Right cardiac atrium (tissue), 5 donors: ENCODE measurements at regions not wholly inside any gene's neighbourhood (a gene's known extent, or its start where the extent isn't known, plus 50 kb on each side); places are given as distances from the start of the nearest gene placed in this dataset.

Source experiments
- ATAC-seq, 2 donors: fragments of 200-7000 bp; cut with Tn5 transposase; one replicate each; pipeline versions ENCODE4 v1.8.0 to v1.9.1; 2020; ENCODE audit warnings: moderate library complexity in 2 of 2, mild to moderate bottlenecking in 1 of 2
- DNase-seq, 3 donors: peaks; one replicate each; pipeline ENCODE4 v3.0.0-alpha.2; 2020
- H3K27ac ChIP-seq: one replicate; pipeline ENCODE4 v1.5.1; 2013; ENCODE audit warnings: mild to moderate bottlenecking, low read length, control low read depth, moderate library complexity
- H3K27me3 ChIP-seq: one replicate; pipeline ENCODE4 v1.6.1; 2013; ENCODE audit not compliant: control insufficient read depth, insufficient read depth
- H3K4me1 ChIP-seq: one replicate; pipeline ENCODE4 v1.6.1; 2013; ENCODE audit warnings: low read length; ENCODE audit not compliant: control insufficient read depth, insufficient read depth
- H3K4me3 ChIP-seq: one replicate; pipeline ENCODE4 v1.5.1; 2013; ENCODE audit warnings: low read length, control low read depth
- H3K9me3 ChIP-seq: one replicate; pipeline ENCODE4 v1.6.1; 2013; ENCODE audit warnings: low read length; ENCODE audit not compliant: control insufficient read depth
- WGBS: extraction: QIAGEN DNeasy Blood & Tissue Kit; methylation state at CpG from one replicate; pipeline ENCODE4 v1.1.7; 2013; 5-methylcytosine and 5-hydroxymethylcytosine counted together
- intact Hi-C, 4 donors: fragments of 100-400 bp; cut with DNase I; formaldehyde crosslinking; loops; one replicate each; pipeline versions ENCODE4 v1.11.0 to v1.14.0; 2022 to 2023
- donor health status: healthy with polysubstance abuse.
- donor health status: DM: no; HTN: yes; CAD: no.
- donor health status: DM: no; HTN: no; CAD: no.
- donor health status: DM: no; HTN: yes; CAD: no; lungs with severe emphysema.
- donor health status: DM: yes; HTN: yes; CAD: no.

DNA sequence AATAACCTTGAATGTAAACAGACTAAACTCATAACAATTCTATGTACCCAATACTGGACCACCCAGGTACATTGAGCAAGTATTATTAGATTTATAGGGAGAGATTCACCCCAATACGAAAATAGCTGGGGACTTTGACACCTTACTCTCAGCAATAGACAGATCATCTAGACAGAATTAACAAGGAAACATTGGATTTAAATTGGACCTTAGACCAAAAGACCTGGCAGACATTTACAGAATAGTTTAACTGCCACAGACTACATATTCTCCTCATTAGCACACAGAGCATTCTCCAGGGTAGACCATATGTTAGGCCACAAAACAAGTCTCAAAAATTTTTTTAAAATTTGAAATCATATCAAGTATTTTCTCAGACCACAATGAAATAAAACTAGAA, 397.4 kb downstream of the PIK3R1 start:
- Histone ChIP-seq H3K4me1 (no peaks in the 10 kb centered on the region), H3K9me3 (no peaks in the 10 kb centered on the region), H3K27me3 (no peaks in the 10 kb centered on the region), H3K4me3 (no peak overlapping the region), H3K27ac (no peak overlapping the region)
- intact Hi-C loops, result no loop called here
- WGBS, result 85% methylated on average over 1 of the region's 1 CpG
- DNase-seq (no peak), ATAC-seq (no peak)

- Histone ChIP-seq H3K9me3 (no peaks in the 10 kb centered on the region), H3K27ac (no peak overlapping the region), H3K27me3 (no peaks in the 10 kb centered on the region), H3K4me1 (no peaks in the 10 kb centered on the region), H3K4me3 (no peak overlapping the region)
- DNase-seq (no peak), ATAC-seq (no peak)
- 91% methylated on average over 2 of the region's 2 CpGs for WGBS
- intact Hi-C loops, result no loop called here
Measured at GRCh38 chr5:68618501-68618900, 402.9 kb downstream of the PIK3R1 start.

DNA sequence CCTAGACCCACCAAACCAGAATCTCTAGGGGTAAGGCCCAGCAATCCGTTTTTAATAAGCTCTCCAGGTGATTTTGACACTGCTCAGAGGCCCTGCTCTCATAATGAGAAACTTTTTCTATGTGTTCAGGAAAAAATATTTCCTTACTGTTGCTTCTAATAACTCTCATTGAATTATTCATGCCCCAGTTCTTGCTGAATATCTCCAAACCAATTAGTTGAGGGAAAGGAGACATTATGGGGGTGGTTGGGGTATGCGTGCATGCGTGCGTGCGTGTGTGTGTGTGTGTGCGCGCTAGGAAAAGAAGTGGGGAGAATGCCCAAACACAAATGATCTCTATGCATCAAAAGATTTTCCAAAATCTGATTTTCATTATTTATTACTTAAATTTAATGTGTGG, 411.4 kb downstream of the PIK3R1 start:
- H3K4me3 ChIP-seq, result no peak overlapping the region
- WGBS, result 96% methylated on average over 7 of the region's 7 CpGs
- DNase-seq, result no peak
- H3K27ac ChIP-seq, result no peak overlapping the region
- no peaks in the 10 kb centered on the region for H3K4me1 ChIP-seq
- no peaks in the 10 kb centered on the region for H3K9me3 ChIP-seq
- ATAC-seq, result no peak
- intact Hi-C loops, result no loop called here
- no peaks in the 10 kb centered on the region for H3K27me3 ChIP-seq

GRCh38 chr5:68628082-68628814, 412.7 kb downstream of the PIK3R1 start:
- H3K27ac ChIP-seq, result no peak overlapping the region
- H3K4me1 ChIP-seq, result no peaks in the 10 kb centered on the region
- H3K4me3 ChIP-seq, result no peak overlapping the region
- intact Hi-C loops, result no loop called here
- WGBS, result 81% methylated on average over 5 of the region's 5 CpGs
- H3K27me3 ChIP-seq, result no peaks in the 10 kb centered on the region
- no peaks in the 10 kb centered on the region for H3K9me3 ChIP-seq
- no peak for ATAC-seq
- no peak for DNase-seq

DNA sequence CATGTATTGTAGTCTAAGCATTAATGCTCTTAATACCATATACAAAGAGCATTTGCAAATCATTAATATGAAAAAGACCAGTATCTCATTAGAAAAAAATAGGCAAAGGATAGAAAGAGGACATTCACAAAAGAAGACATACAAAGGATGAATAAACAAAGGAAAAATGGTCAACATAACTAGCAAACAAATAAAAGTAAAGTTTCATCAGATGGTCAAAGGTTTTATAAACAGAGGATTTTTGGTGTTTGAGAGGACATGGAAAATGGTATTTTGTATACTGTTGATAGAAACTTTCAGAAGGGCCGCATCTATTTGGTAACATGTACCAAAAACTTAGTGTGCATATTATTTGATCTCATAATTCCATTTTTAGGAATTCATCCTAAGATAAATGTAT, 414.8 kb downstream of the PIK3R1 start:
- WGBS, result 91% methylated on average over 1 of the region's 1 CpG
- DNase-seq (no peak), ATAC-seq (no peak)
- Histone ChIP-seq H3K4me3 (no peak overlapping the region), H3K27me3 (no peaks in the 10 kb centered on the region), H3K27ac (no peak overlapping the region), H3K9me3 (no peaks in the 10 kb centered on the region), H3K4me1 (peaks cover 1% of the 10 kb centered on the region)
- intact Hi-C loops, result no loop called here

DNA sequence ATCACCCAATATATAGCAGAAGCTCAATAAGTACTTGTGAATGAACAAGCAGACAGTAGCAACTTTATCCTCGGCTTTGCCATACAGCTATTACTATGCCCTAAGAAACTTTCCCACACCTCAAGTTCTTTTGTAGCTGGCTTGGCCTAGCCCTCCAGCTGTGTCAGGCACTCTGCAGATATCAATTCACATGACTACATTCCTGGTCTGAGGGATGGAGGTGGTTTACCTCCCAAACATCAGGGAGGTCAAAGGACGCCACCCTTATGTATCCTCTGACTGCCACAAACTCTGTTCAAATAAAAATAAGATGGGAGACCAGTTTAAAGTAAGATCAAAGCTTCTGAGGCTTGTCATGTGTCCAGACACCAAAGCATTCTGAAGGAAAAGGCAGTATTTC, 416.3 kb downstream of the PIK3R1 start:
- Histone ChIP-seq H3K4me1 (peaks cover 1% of the 10 kb centered on the region), H3K27ac (no peak overlapping the region), H3K27me3 (no peaks in the 10 kb centered on the region), H3K9me3 (no peaks in the 10 kb centered on the region), H3K4me3 (no peak overlapping the region)
- intact Hi-C loops, result no loop called here
- 93% methylated on average over 2 of the region's 2 CpGs for WGBS
- ATAC-seq (no peak), DNase-seq (no peak)

DNA sequence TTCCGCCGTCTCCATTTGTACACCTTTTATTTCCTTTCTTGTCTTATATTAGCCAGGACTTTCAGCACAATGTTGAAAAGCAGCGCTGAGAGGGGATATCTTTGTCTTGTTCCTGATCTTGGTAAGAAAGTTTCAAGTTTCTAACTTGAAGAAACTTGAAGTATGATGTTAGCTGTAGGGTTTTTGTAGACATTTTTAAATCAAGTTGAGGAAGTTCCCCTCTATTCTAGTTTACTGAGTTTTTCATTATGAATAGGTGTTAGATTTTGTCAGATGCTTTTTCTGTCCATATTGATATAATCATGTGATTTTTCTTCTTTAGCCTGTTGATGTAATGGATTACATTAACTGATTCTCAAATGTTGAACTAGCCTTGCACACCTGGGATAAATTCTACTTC, 425.7 kb downstream of the PIK3R1 start:
- Histone ChIP-seq H3K9me3 (no peaks in the 10 kb centered on the region), H3K27me3 (no peaks in the 10 kb centered on the region), H3K27ac (no peak overlapping the region), H3K4me3 (no peak overlapping the region), H3K4me1 (no peaks in the 10 kb centered on the region)
- intact Hi-C loops, result no loop called here
- 90% methylated on average over 3 of the region's 3 CpGs for WGBS
- DNase-seq (no peak), ATAC-seq (no peak)

DNA sequence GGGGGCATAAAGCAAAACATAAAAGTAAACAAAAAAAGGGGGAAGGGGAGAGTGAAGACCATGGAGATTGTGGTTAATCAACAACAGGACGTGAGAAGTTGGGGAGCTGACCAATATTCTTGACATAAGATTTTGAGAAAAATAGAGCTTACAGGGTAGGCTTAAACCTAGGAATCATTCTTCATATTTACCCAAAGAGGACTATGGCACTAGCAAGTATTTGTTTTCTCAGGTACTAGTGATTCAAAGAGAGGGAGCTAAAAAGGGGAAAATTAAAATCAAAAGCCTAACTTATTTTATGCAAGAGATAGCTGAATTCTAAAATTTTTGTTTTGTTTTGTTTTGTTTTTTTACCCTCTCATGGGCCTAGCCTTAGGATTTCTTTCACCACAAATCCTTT, 427.5 kb downstream of the PIK3R1 start:
- Histone ChIP-seq H3K27ac (no peak overlapping the region), H3K9me3 (no peaks in the 10 kb centered on the region), H3K27me3 (no peaks in the 10 kb centered on the region), H3K4me3 (no peak overlapping the region), H3K4me1 (no peaks in the 10 kb centered on the region)
- intact Hi-C loops, result no loop called here
- 0% methylated on average over 1 of the region's 1 CpG for WGBS
- no peak for DNase-seq
- ATAC-seq, result no peak

DNA sequence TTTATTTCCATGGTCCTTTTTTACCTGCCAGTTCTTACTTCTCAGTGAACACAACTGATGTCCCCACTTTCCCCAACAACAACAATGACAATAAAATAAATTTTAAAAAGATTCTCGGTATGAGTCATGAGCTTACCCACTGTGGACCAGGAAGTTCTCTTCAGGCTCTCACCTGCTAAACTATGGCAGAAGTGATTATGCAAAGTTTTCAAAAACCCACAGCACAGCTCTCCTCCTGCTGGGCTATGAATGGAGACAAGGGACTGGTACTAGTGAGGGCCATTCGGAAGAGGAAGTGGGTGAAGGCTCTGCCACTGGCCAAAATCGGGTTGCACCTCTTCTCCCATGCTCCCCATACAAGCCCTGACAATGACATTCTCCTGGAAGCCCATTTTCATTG, 429.4 kb downstream of the PIK3R1 start:
- DNase-seq (no peak), ATAC-seq (no peak)
- no peaks in the 10 kb centered on the region for H3K4me1 ChIP-seq
- WGBS, result 93% methylated on average over 3 of the region's 3 CpGs
- H3K27ac ChIP-seq, result no peak overlapping the region
- no peaks in the 10 kb centered on the region for H3K27me3 ChIP-seq
- H3K9me3 ChIP-seq, result no peaks in the 10 kb centered on the region
- no peak overlapping the region for H3K4me3 ChIP-seq
- intact Hi-C loops, result no loop called here

GRCh38 chr5:68646144-68646543, 430.6 kb downstream of the PIK3R1 start:
- Histone ChIP-seq H3K4me1 (no peaks in the 10 kb centered on the region), H3K27ac (no peak overlapping the region), H3K9me3 (no peaks in the 10 kb centered on the region), H3K4me3 (no peak overlapping the region), H3K27me3 (no peaks in the 10 kb centered on the region)
- intact Hi-C loops, result no loop called here
- no peak for DNase-seq
- ATAC-seq, result peak in 1 of 2 donors; percentile 45
- 62% methylated on average over 1 of the region's 1 CpG for WGBS

GRCh38 chr5:68647743-68648142, 432.2 kb downstream of the PIK3R1 start:
- Histone ChIP-seq H3K27ac (no peak overlapping the region), H3K27me3 (no peaks in the 10 kb centered on the region), H3K4me1 (no peaks in the 10 kb centered on the region), H3K4me3 (no peak overlapping the region), H3K9me3 (no peaks in the 10 kb centered on the region)
- DNase-seq (no peak), ATAC-seq (no peak)
- intact Hi-C loops, result no loop called here
- WGBS, result 95% methylated on average over 3 of the region's 3 CpGs
